Esophagus muscularis mucosa (tissue), 4 donors: ENCODE measurements at regions not wholly inside any gene's neighbourhood (a gene's known extent, or its start where the extent isn't known, plus 50 kb on each side); places are given as distances from the start of the nearest gene placed in this dataset.
A peak's percentile ranks its signal among the peaks of the same experiment; 100 is the strongest.

Source experiments
- DNase-seq: peaks from one replicate; pipeline ENCODE4 v3.0.0-alpha.2; 2017; ENCODE audit errors: extremely low spot score
- H3K27ac ChIP-seq, 4 donors: fragments of 200-600 bp; sonication (generic); replicated peaks in 1 of 4; 1 replicate in 3 of 4; 2 replicates in 1 of 4; pipeline ENCODE4 v1.5.1; 2016 to 2019; ENCODE audit warnings: mild to moderate bottlenecking in 1 of 4
- H3K27me3 ChIP-seq, 4 donors: fragments of 200-600 bp; sonication (generic); one replicate each; pipeline versions ENCODE4 v1.5.1 to v1.6.0; 2016 to 2019
- H3K36me3 ChIP-seq, 4 donors: fragments of 200-600 bp; sonication (generic); one replicate each; pipeline ENCODE4 v1.5.1; 2016 to 2019
- H3K4me1 ChIP-seq, 4 donors: fragments of 200-600 bp; sonication (generic); one replicate each; pipeline ENCODE4 v1.5.1; 2016 to 2019
- H3K4me3 ChIP-seq, 4 donors: fragments of 200-600 bp; sonication (generic); 1 replicate in 2 of 4; 2 replicates in 2 of 4; pipeline ENCODE4 v1.5.1; 2016 to 2019; ENCODE audit warnings: mild to moderate bottlenecking in 4 of 4, moderate library complexity in 1 of 4
- H3K9me3 ChIP-seq, 4 donors: fragments of 200-600 bp; sonication (generic); 1 replicate in 3 of 4; 2 replicates in 1 of 4; pipeline ENCODE4 v1.5.1; 2016 to 2019
- CTCF ChIP-seq, 3 experiments: fragments of 200-600 bp in 2 of 3; fragments of 450-650 bp in 1 of 3; sonication (generic) in 2 of 3; IDR thresholded peaks; one replicate each; pipeline ENCODE4 v1.5.1; 2017 to 2019; ENCODE audit warnings: antibody characterized with exemption in 3 of 3, mild to moderate bottlenecking in 2 of 3, moderate library complexity in 1 of 3
- EP300 ChIP-seq: sonication (generic); formaldehyde crosslinking; IDR thresholded peaks from one replicate; pipeline ENCODE4 v1.6.1; 2017; ENCODE audit warnings: antibody characterized with exemption
- POLR2A ChIP-seq: fragments of 450-650 bp; IDR thresholded peaks from one replicate; pipeline ENCODE4 v1.6.1; 2017; ENCODE audit warnings: antibody characterized with exemption, moderate library complexity, mild to moderate bottlenecking, low read depth
- POLR2AphosphoS5 ChIP-seq, 2 donors: sonication (generic); formaldehyde crosslinking; IDR thresholded peaks; one replicate each; pipeline ENCODE4 v1.6.1; 2017; ENCODE audit warnings: antibody characterized with exemption in 2 of 2
- WGBS: methylation state at CpG from one replicate; pipeline ENCODE4 v1.1.5; 2018; 5-methylcytosine and 5-hydroxymethylcytosine counted together
- intact Hi-C: fragments of 100-400 bp; cut with DNase I; formaldehyde crosslinking; loops from one replicate; pipeline ENCODE4 v1.15.1; 2023

- Histone ChIP-seq H3K27ac (no peak overlapping the region), H3K27me3 (peaks cover 0 to 32% (median 0%) of the 10 kb centered on the region in 4 donors), H3K4me3 (no peak overlapping the region), H3K4me1 (no peaks in the 10 kb centered on the region), H3K9me3 (no peaks in the 10 kb centered on the region), H3K36me3 (no peaks in the 10 kb centered on the region)
- intact Hi-C loops = loop anchor here (2.0 kb wide), 1 partner anchor 398 kb away; no protein-coding TSS in a partner anchor
- 64% methylated on average over 8 of the region's 8 CpGs for WGBS
- no peak for TF ChIP-seq EP300
- TF ChIP-seq POLR2AphosphoS5 (IDR thresholded peaks at IDR 0.05) = no peak
- no peak for TF ChIP-seq POLR2A
- peak; percentile 32 to 54 (median 46) for TF ChIP-seq CTCF (IDR thresholded peaks at IDR 0.05)
- no peak for DNase-seq
Observed at GRCh38 chr6:10030942-10031537, 383.8 kb downstream of the TFAP2A start.

GRCh38 chr6:10028222-10028621, 386.7 kb downstream of the TFAP2A start:
- WGBS = 28% methylated on average over 4 of the region's 4 CpGs
- H3K9me3 ChIP-seq = no peaks in the 10 kb centered on the region
- H3K27ac ChIP-seq = no peak overlapping the region
- no peaks in the 10 kb centered on the region for H3K36me3 ChIP-seq
- no peak overlapping the region for H3K4me3 ChIP-seq
- no peaks in the 10 kb centered on the region for H3K4me1 ChIP-seq
- DNase-seq = no peak
- TF ChIP-seq CTCF (IDR thresholded peaks at IDR 0.05) (no peak), POLR2AphosphoS5 (IDR thresholded peaks at IDR 0.05) (no peak), POLR2A (no peak), EP300 (no peak)
- H3K27me3 ChIP-seq = peaks cover 0 to 29% (median 0%) of the 10 kb centered on the region in 4 donors
- intact Hi-C loops = no loop called here

DNA sequence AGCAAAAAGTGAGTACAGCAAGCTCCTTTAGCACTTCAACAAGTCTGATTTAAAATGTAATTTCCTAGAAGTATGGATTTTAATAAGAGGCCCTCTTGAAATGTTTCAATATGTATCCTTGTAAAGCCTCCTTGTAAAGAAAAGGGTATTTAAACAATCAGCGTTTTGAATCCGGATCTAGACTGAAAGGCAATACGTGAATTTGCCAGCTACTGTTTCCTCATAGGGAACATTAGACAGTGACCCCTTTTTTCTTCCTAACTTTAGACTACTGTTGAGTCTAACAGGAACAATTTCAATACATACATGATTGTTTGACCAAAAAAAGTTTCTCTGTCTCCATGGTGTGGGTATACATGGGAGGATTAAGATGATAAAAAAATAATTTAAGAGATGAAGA, 395.0 kb downstream of the TFAP2A start:
- Histone ChIP-seq H3K9me3 (no peaks in the 10 kb centered on the region), H3K4me3 (no peak overlapping the region), H3K27me3 (peaks cover 0 to 9% (median 0%) of the 10 kb centered on the region in 4 donors), H3K36me3 (no peaks in the 10 kb centered on the region), H3K4me1 (no peaks in the 10 kb centered on the region), H3K27ac (no peak overlapping the region)
- intact Hi-C loops = no loop called here
- WGBS = 91% methylated on average over 3 of the region's 3 CpGs
- no peak for DNase-seq
- TF ChIP-seq POLR2A = no peak

GRCh38 chr6:10014557-10014956, 400.3 kb downstream of the TFAP2A start:
- H3K27me3 ChIP-seq = peaks cover 0 to 4% (median 0%) of the 10 kb centered on the region in 4 donors
- H3K4me1 ChIP-seq = no peaks in the 10 kb centered on the region
- intact Hi-C loops = no loop called here
- H3K27ac ChIP-seq = no peak overlapping the region
- no peak for TF ChIP-seq CTCF (IDR thresholded peaks at IDR 0.05)
- TF ChIP-seq EP300 = no peak
- no peak for TF ChIP-seq POLR2AphosphoS5 (IDR thresholded peaks at IDR 0.05)
- no peak for TF ChIP-seq POLR2A
- no peaks in the 10 kb centered on the region for H3K9me3 ChIP-seq
- no peaks in the 10 kb centered on the region for H3K36me3 ChIP-seq
- WGBS = 33% methylated on average over 5 of the region's 5 CpGs
- H3K4me3 ChIP-seq = no peak overlapping the region
- DNase-seq = no peak

- intact Hi-C loops = no loop called here
- Histone ChIP-seq H3K9me3 (no peaks in the 10 kb centered on the region), H3K4me3 (no peak overlapping the region), H3K36me3 (no peaks in the 10 kb centered on the region), H3K4me1 (no peaks in the 10 kb centered on the region), H3K27me3 (no peaks in the 10 kb centered on the region), H3K27ac (no peak overlapping the region)
- 84% methylated on average over 3 of the region's 3 CpGs for WGBS
- no peak for DNase-seq
- TF ChIP-seq CTCF (IDR thresholded peaks at IDR 0.05) (no peak), EP300 (no peak), POLR2A (no peak), POLR2AphosphoS5 (IDR thresholded peaks at IDR 0.05) (no peak)
Observed at GRCh38 chr6:10000551-10000950, 414.3 kb downstream of the TFAP2A start.
